Bronchial epithelial cell (primary cell): ENCODE measurements at regions not wholly inside any gene's neighbourhood (a gene's known extent, or its start where the extent isn't known, plus 50 kb on each side); places are given as distances from the start of the nearest gene placed in this dataset.

Source experiments
- DNase-seq: peaks from one replicate; pipeline ENCODE4 v3.0.0-alpha.2; 2010; ENCODE audit warnings: low read depth
- FAIRE-seq: peaks from 2 replicates; lab custom pipeline; 2011; peaks lifted over from hg19 to GRCh38; lab: Jason Lieb, UNC
- H3K27me3 ChIP-seq: 2 replicates; pipeline ENCODE4 v1.5.1; 2011; ENCODE audit warnings: low read length; ENCODE audit not compliant: control insufficient read depth, insufficient read depth
- H3K36me3 ChIP-seq: 2 replicates; pipeline ENCODE4 v1.5.1; 2011; ENCODE audit warnings: low read length; ENCODE audit not compliant: control insufficient read depth, insufficient read depth
- H3K4me3 ChIP-seq: 2 replicates; pipeline ENCODE4 v1.5.1; 2011; ENCODE audit warnings: mild to moderate bottlenecking, low read depth, low read length, control low read depth
- CTCF ChIP-seq: IDR thresholded peaks from 2 replicates; pipeline ENCODE4 v1.5.1; 2011; ENCODE audit warnings: mild to moderate bottlenecking, moderate library complexity, low read length, control low read depth, inconsistent platforms; ENCODE audit not compliant: insufficient read depth, severe bottlenecking

- FAIRE-seq (no peak), DNase-seq (peak; percentile 88)
- H3K4me3 ChIP-seq = no peak overlapping the region
- no peak for TF ChIP-seq CTCF
- no peaks in the 10 kb centered on the region for H3K36me3 ChIP-seq
- H3K27me3 ChIP-seq = no peaks in the 10 kb centered on the region
These were observed 82.2 kb upstream of the OPRM1 start for GRCh38 chr6:153956808-153957207.

- TF ChIP-seq CTCF = no peak
- DNase-seq (no peak), FAIRE-seq (no peak)
- H3K4me3 ChIP-seq = no peak overlapping the region
- H3K36me3 ChIP-seq = no peaks in the 10 kb centered on the region
- H3K27me3 ChIP-seq = no peaks in the 10 kb centered on the region
These were observed 89.4 kb upstream of the OPRM1 start for GRCh38 chr6:153949616-153950015.

GRCh38 chr6:153947808-153948447 lies 91.1 kb upstream of the OPRM1 start:
- FAIRE-seq = no peak
- DNase-seq = peak; percentile 17
- no peaks in the 10 kb centered on the region for H3K27me3 ChIP-seq
- H3K36me3 ChIP-seq = no peaks in the 10 kb centered on the region
- H3K4me3 ChIP-seq = no peak overlapping the region
- TF ChIP-seq CTCF = peak; percentile 85

- no peak for FAIRE-seq
- no peaks in the 10 kb centered on the region for H3K27me3 ChIP-seq
- H3K4me3 ChIP-seq = no peak overlapping the region
- DNase-seq = no peak
- H3K36me3 ChIP-seq = no peaks in the 10 kb centered on the region
- no peak for TF ChIP-seq CTCF
These were observed 94.8 kb upstream of the OPRM1 start for GRCh38 chr6:153944201-153944600.

GRCh38 chr6:153942361-153942760 lies 96.7 kb upstream of the OPRM1 start:
- FAIRE-seq = no peak
- Histone ChIP-seq H3K36me3 (no peaks in the 10 kb centered on the region), H3K27me3 (no peaks in the 10 kb centered on the region), H3K4me3 (no peak overlapping the region)
- TF ChIP-seq CTCF = no peak
- DNase-seq = no peak

- no peak for TF ChIP-seq CTCF
- Histone ChIP-seq H3K27me3 (no peaks in the 10 kb centered on the region), H3K4me3 (no peak overlapping the region), H3K36me3 (no peaks in the 10 kb centered on the region)
- FAIRE-seq (no peak), DNase-seq (no peak)
These were observed 97.3 kb upstream of the OPRM1 start for GRCh38 chr6:153941768-153942167.
